Endothelial cell of umbilical vein (primary cell): ENCODE measurements at regions not wholly inside any gene's neighbourhood (a gene's known extent, or its start where the extent isn't known, plus 50 kb on each side); places are given as distances from the start of the nearest gene placed in this dataset.

Source experiments
- BruUV-seq: library from RNA; stranded (reverse); fragments of 400-500 nt; replicated peaks from 2 replicates; lab custom pipeline; 2021; lab: Mats Ljungman, UMichigan
- CTCF ChIA-PET: fragments of 300-600, 350-600 bp; sonication (Branson Sonifier 250); formaldehyde crosslinking; loops from one replicate; lab custom pipeline; 2021; ENCODE audit warnings: antibody characterized with exemption, inconsistent platforms; lab: Charles Lee
- POLR2A ChIA-PET: fragments of 300-600, 350-600 bp; sonication (Branson Sonifier 250); formaldehyde crosslinking; loops from one replicate; lab custom pipeline; 2021; ENCODE audit warnings: antibody characterized with exemption, inconsistent platforms; lab: Charles Lee
- DNase-seq: peaks from one replicate; pipeline ENCODE4 v3.0.0-alpha.2; 2011; ENCODE audit warnings: low read depth, low spot score
- FAIRE-seq: peaks from 2 replicates; lab custom pipeline; 2011; peaks lifted over from hg19 to GRCh38; lab: Jason Lieb, UNC
- H2AFZ ChIP-seq: 2 replicates; pipeline ENCODE4 v1.6.0; 2012; ENCODE audit warnings: low read depth, low read length, control low read depth, inconsistent platforms
- H3K27ac ChIP-seq: 2 replicates; pipeline ENCODE4 v1.5.1; 2011; ENCODE audit warnings: low read depth, mild to moderate bottlenecking, control low read depth, low read length, moderate library complexity; ENCODE audit not compliant: insufficient read depth
- H3K27me3 ChIP-seq, 2 experiments: 2 replicates each; pipeline versions ENCODE4 v1.6.0 to v1.6.1; 2011; ENCODE audit warnings: low read length in 2 of 2, mixed read lengths in 1 of 2; ENCODE audit not compliant: control insufficient read depth in 2 of 2, insufficient read depth in 2 of 2
- H3K36me3 ChIP-seq, 2 experiments: 2 replicates in 1 of 2; 3 replicates in 1 of 2; pipeline ENCODE4 v1.5.1; 2011; ENCODE audit warnings: low read length in 2 of 2, mild to moderate bottlenecking in 1 of 2, moderate library complexity in 1 of 2; ENCODE audit not compliant: control insufficient read depth in 2 of 2, insufficient read depth in 2 of 2; ENCODE audit errors: extremely low read depth in 1 of 2
- H3K4me1 ChIP-seq: 3 replicates; pipeline ENCODE4 v1.5.1; 2011; ENCODE audit warnings: mild to moderate bottlenecking, low read length; ENCODE audit not compliant: control insufficient read depth, insufficient read depth; ENCODE audit errors: extremely low read depth
- H3K4me2 ChIP-seq: 2 replicates; pipeline ENCODE4 v1.6.1; 2011; ENCODE audit warnings: low read length, control low read depth, mixed read lengths; ENCODE audit not compliant: insufficient read depth
- H3K4me3 ChIP-seq, 3 experiments: fragments of 200-600 bp in 1 of 3; sonication (generic), shearing (Covaris generic) in 1 of 3; replicated peaks in 1 of 3; 2 replicates each; pipeline ENCODE4 v1.5.1; 2011 to 2016; ENCODE audit warnings: control low read depth in 3 of 3, low read length in 3 of 3, mild to moderate bottlenecking in 2 of 3, inconsistent platforms in 1 of 3, low read depth in 1 of 3, moderate library complexity in 1 of 3; ENCODE audit not compliant: insufficient read depth in 1 of 3
- H3K79me2 ChIP-seq: 2 replicates; pipeline ENCODE4 v1.6.0; 2012; ENCODE audit warnings: low read length, inconsistent platforms; ENCODE audit not compliant: control insufficient read depth, insufficient read depth
- H3K9ac ChIP-seq: replicated peaks from 2 replicates; pipeline ENCODE3; 2011; ENCODE audit warnings: low read length, control low read depth; ENCODE audit not compliant: insufficient read depth; ENCODE audit errors: extremely low read depth
- H3K9me1 ChIP-seq: replicated peaks from 3 replicates; pipeline ENCODE4 v1.6.0; 2011; ENCODE audit warnings: mild to moderate bottlenecking, low read length; ENCODE audit not compliant: control insufficient read depth, insufficient read depth; ENCODE audit errors: extremely low read depth
- H3K9me3 ChIP-seq: replicated peaks from 2 replicates; pipeline ENCODE4 v1.5.1; 2012; ENCODE audit warnings: low read length, inconsistent platforms; ENCODE audit not compliant: control insufficient read depth, insufficient read depth
- H4K20me1 ChIP-seq: replicated peaks from 2 replicates; pipeline ENCODE3; 2011; ENCODE audit warnings: mild to moderate bottlenecking, low read length; ENCODE audit not compliant: control insufficient read depth, insufficient read depth; ENCODE audit errors: extremely low read depth
- EZH2 ChIP-seq: IDR thresholded peaks from 2 replicates; pipeline ENCODE4 v1.6.1; 2012; ENCODE audit warnings: borderline replicate concordance, low read depth, mild to moderate bottlenecking, moderate library complexity, low read length, inconsistent platforms; ENCODE audit not compliant: severe bottlenecking
- FOS ChIP-seq: IDR thresholded peaks from 2 replicates; pipeline ENCODE4 v1.6.1; 2011; ENCODE audit warnings: mild to moderate bottlenecking, low read length, moderate library complexity, borderline replicate concordance; ENCODE audit not compliant: insufficient read depth
- GATA2 ChIP-seq: IDR thresholded peaks from 2 replicates; pipeline ENCODE4 v1.7.0; 2011; ENCODE audit warnings: low read depth, mild to moderate bottlenecking, moderate library complexity, mixed read lengths, low read length; ENCODE audit not compliant: insufficient read length, insufficient read depth
- JUN ChIP-seq: IDR thresholded peaks from 2 replicates; pipeline ENCODE4 v1.6.1; 2011; ENCODE audit warnings: borderline replicate concordance, low read depth; ENCODE audit not compliant: insufficient read length, insufficient read depth
- MAX ChIP-seq: IDR thresholded peaks from 2 replicates; pipeline ENCODE4 v1.6.1; 2011; ENCODE audit not compliant: insufficient read depth, insufficient read length
- MYC ChIP-seq: IDR thresholded peaks from one replicate; pipeline ENCODE4 v1.6.1; 2011; ENCODE audit warnings: mild to moderate bottlenecking, low read depth, low read length
- POLR2A ChIP-seq: IDR thresholded peaks from 2 replicates; pipeline ENCODE4 v1.6.1; 2012; ENCODE audit warnings: low read depth, mild to moderate bottlenecking, control low read depth, low read length
- POLR2AphosphoS5 ChIP-seq: IDR thresholded peaks from 2 replicates; pipeline ENCODE4 v1.6.1; 2012; ENCODE audit warnings: low read depth, mild to moderate bottlenecking, control low read depth, low read length, moderate library complexity; ENCODE audit not compliant: insufficient read depth
- dilution Hi-C: fragments of 300-500 bp; cut with MboI; formaldehyde crosslinking; loops from one replicate; pipeline ENCODE4 v1.15.0; 2019; ENCODE audit warnings: low sequenced_read_pairs; ENCODE audit not compliant: extremely low pct_ligation_motif_present
- intact Hi-C: fragments of 100-400 bp; cut with micrococcal nuclease; formaldehyde crosslinking; loops from one replicate; pipeline ENCODE4 v1.10.0; 2022
- TF ChIP-seq, protein P1 (sequence below), 2 donors: IDR thresholded peaks; 1 replicate in 1 of 2; 2 replicates in 1 of 2; pipeline ENCODE4 v1.5.1; 2011; ENCODE audit warnings: low read length in 2 of 2, mild to moderate bottlenecking in 2 of 2, moderate library complexity in 2 of 2, control low read depth in 1 of 2, inconsistent platforms in 1 of 2, low read depth in 1 of 2; ENCODE audit not compliant: insufficient read depth in 1 of 2; ENCODE audit errors: extremely low read depth in 1 of 2

DNA sequence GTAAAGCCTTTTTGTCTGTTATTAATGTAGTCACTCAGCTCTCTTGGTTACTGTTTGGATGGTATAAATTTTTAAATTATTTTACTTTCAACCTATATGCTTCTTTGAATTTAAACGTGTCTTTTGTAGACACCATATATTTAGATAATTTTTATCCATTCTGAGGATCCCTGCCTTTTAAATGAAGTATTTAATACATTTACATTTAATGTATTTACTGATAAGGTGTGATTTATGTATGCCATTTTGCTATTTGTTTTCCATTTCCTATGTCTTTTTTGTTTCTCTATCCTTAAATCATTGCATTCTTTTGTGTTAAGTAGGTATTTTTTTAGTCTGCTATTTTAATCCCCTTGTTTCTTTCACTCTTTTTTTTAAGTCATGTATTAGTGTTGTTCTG is 238.0 kb downstream of the RAB28 start:
- no peak overlapping the region for H3K4me2 ChIP-seq
- H3K9me1 ChIP-seq = no peaks in the 10 kb centered on the region
- H3K9me3 ChIP-seq = peaks cover 3% of the 10 kb centered on the region
- H4K20me1 ChIP-seq = no peaks in the 10 kb centered on the region
- H3K27ac ChIP-seq = no peak overlapping the region
- ChIA-PET CTCF (no interaction called here), POLR2A (no interaction called here)
- no peak for FAIRE-seq
- intact Hi-C loops (no loop called here), dilution Hi-C loops (no loop called here)
- H3K27me3 ChIP-seq = no peaks in the 10 kb centered on the region
- H3K4me3 ChIP-seq = no peak overlapping the region
- TF ChIP-seq MAX = no peak
- no peak for TF ChIP-seq FOS
- TF ChIP-seq EZH2 = no peak
- no peak for TF ChIP-seq JUN
- no peak for TF ChIP-seq POLR2AphosphoS5
- TF ChIP-seq MYC = no peak
- no peak for TF ChIP-seq GATA2
- TF ChIP-seq, protein P1, sequence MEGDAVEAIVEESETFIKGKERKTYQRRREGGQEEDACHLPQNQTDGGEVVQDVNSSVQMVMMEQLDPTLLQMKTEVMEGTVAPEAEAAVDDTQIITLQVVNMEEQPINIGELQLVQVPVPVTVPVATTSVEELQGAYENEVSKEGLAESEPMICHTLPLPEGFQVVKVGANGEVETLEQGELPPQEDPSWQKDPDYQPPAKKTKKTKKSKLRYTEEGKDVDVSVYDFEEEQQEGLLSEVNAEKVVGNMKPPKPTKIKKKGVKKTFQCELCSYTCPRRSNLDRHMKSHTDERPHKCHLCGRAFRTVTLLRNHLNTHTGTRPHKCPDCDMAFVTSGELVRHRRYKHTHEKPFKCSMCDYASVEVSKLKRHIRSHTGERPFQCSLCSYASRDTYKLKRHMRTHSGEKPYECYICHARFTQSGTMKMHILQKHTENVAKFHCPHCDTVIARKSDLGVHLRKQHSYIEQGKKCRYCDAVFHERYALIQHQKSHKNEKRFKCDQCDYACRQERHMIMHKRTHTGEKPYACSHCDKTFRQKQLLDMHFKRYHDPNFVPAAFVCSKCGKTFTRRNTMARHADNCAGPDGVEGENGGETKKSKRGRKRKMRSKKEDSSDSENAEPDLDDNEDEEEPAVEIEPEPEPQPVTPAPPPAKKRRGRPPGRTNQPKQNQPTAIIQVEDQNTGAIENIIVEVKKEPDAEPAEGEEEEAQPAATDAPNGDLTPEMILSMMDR (IDR thresholded peaks at IDR 0.05; ENCODE audit: extremely low read depth in 1 of 2, insufficient read depth in 1 of 2, low read depth in 1 of 2, low read length in 2 of 2) = no peak
- no peak for TF ChIP-seq POLR2A
- no peaks in the 10 kb centered on the region for H3K79me2 ChIP-seq
- no peaks in the 10 kb centered on the region for H3K36me3 ChIP-seq
- H3K4me1 ChIP-seq = no peaks in the 10 kb centered on the region
- H3K9ac ChIP-seq = no peak overlapping the region
- BruUV-seq = no TSS peak
- no peak for DNase-seq
- H2AFZ ChIP-seq = no peak overlapping the region
